H1 (cell line): ENCODE measurements at regions not wholly inside any gene's neighbourhood (a gene's known extent, or its start where the extent isn't known, plus 50 kb on each side); places are given as distances from the start of the nearest gene placed in this dataset.

ENCODE experiments used
- CTCF ChIA-PET: fragments of 300-600 bp; sonication (Branson Sonifier 250); formaldehyde crosslinking; loops from one replicate; lab custom pipeline; 2021; ENCODE audit not compliant: partially characterized antibody; lab: Charles Lee
- POLR2A ChIA-PET: fragments of 300-600 bp; sonication (Branson Sonifier 250); formaldehyde crosslinking; loops from one replicate; lab custom pipeline; 2021; ENCODE audit warnings: inconsistent platforms; ENCODE audit not compliant: partially characterized antibody; lab: Charles Lee
- DNase-seq, 2 experiments: peaks; one replicate each; pipeline versions ENCODE4 v3.0.0 to v3.0.0-alpha.2; 2010 to 2022; ENCODE audit warnings: low spot score in 2 of 2, low read depth in 1 of 2, mixed read lengths in 1 of 2
- FAIRE-seq: peaks from 2 replicates; lab custom pipeline; 2011; peaks lifted over from hg19 to GRCh38; lab: Jason Lieb, UNC
- H2AFZ ChIP-seq: 2 replicates; pipeline ENCODE4 v1.8.1; 2012; ENCODE audit warnings: low read length, inconsistent platforms
- H2AK5ac ChIP-seq: 2 replicates; pipeline ENCODE4 v1.6.1; 2013; ENCODE audit warnings: low read depth, low read length
- H2BK120ac ChIP-seq: replicated peaks from 2 replicates; pipeline ENCODE3; 2013; ENCODE audit warnings: low read depth, low read length, inconsistent platforms
- H2BK12ac ChIP-seq: 2 replicates; pipeline ENCODE4 v1.6.1; 2013; ENCODE audit warnings: low read depth, low read length
- H2BK15ac ChIP-seq: 2 replicates; pipeline ENCODE4 v1.6.1; 2013; ENCODE audit warnings: low read length
- H2BK20ac ChIP-seq: 2 replicates; pipeline ENCODE4 v1.6.1; 2013; ENCODE audit warnings: low read length
- H2BK5ac ChIP-seq: 2 replicates; pipeline ENCODE4 v1.6.1; 2013; ENCODE audit warnings: low read depth, low read length
- H3K14ac ChIP-seq: 2 replicates; pipeline ENCODE4 v1.6.1; 2013; ENCODE audit warnings: inconsistent platforms; ENCODE audit not compliant: insufficient read length
- H3K18ac ChIP-seq: 2 replicates; pipeline ENCODE4 v1.6.1; 2013; ENCODE audit warnings: low read length; ENCODE audit errors: extremely low read depth
- H3K23ac ChIP-seq: 2 replicates; pipeline ENCODE4 v1.6.1; 2013; ENCODE audit warnings: inconsistent platforms; ENCODE audit not compliant: insufficient read length
- H3K23me2 ChIP-seq: 2 replicates; pipeline ENCODE4 v1.6.1; 2013; ENCODE audit warnings: low read depth, low read length
- H3K27ac ChIP-seq: 2 replicates; pipeline ENCODE4 v1.6.1; 2011; ENCODE audit warnings: low read depth, low read length, inconsistent platforms
- H3K27me3 ChIP-seq, 4 experiments: replicated peaks in 1 of 4; 1 replicate in 1 of 4; 2 replicates in 3 of 4; pipeline versions ENCODE4 v1.6.1 to v1.8.1; 2011 to 2013; ENCODE audit warnings: low read length in 3 of 4, mild to moderate bottlenecking in 3 of 4, inconsistent platforms in 2 of 4, mixed read lengths in 2 of 4, moderate library complexity in 1 of 4; ENCODE audit not compliant: control insufficient read depth in 3 of 4, insufficient read depth in 3 of 4; ENCODE audit errors: extremely low read depth in 1 of 4
- H3K36me3 ChIP-seq, 4 experiments: 2 replicates each; pipeline versions ENCODE4 v1.6.1 to v1.8.1; 2011 to 2013; ENCODE audit warnings: mild to moderate bottlenecking in 4 of 4, low read length in 3 of 4, moderate library complexity in 2 of 4, control low read depth in 1 of 4, inconsistent platforms in 1 of 4; ENCODE audit not compliant: insufficient read depth in 4 of 4, control insufficient read depth in 2 of 4
- H3K4ac ChIP-seq: replicated peaks from 2 replicates; pipeline ENCODE3; 2013; ENCODE audit warnings: low read length, low read depth, mixed read lengths, inconsistent platforms; ENCODE audit not compliant: insufficient read length
- H3K4me1 ChIP-seq, 4 experiments: replicated peaks in 1 of 4; 1 replicate in 1 of 4; 2 replicates in 3 of 4; pipeline versions ENCODE4 v1.6.1 to v1.8.1; 2011 to 2013; ENCODE audit warnings: low read length in 3 of 4, inconsistent platforms in 2 of 4, mixed read lengths in 1 of 4; ENCODE audit not compliant: insufficient read depth in 4 of 4, control insufficient read depth in 3 of 4
- H3K4me2 ChIP-seq, 2 experiments: 2 replicates each; pipeline versions ENCODE4 v1.6.1 to v1.8.1; 2011 to 2013; ENCODE audit warnings: low read depth in 2 of 2, low read length in 2 of 2, control low read depth in 1 of 2, inconsistent platforms in 1 of 2, mild to moderate bottlenecking in 1 of 2; ENCODE audit not compliant: insufficient read depth in 1 of 2
- H3K4me3 ChIP-seq, 4 experiments: fragments of 200-600, 300-600 bp in 1 of 4; sonication (generic), shearing (Covaris generic), sonication (Bioruptor Twin) in 1 of 4; 2 replicates each; pipeline versions ENCODE4 v1.5.1 to v1.8.1; 2011 to 2016; ENCODE audit warnings: low read length in 4 of 4, low read depth in 3 of 4, control low read depth in 2 of 4, inconsistent platforms in 2 of 4, mild to moderate bottlenecking in 2 of 4, mixed read lengths in 1 of 4, moderate library complexity in 1 of 4; ENCODE audit not compliant: insufficient read depth in 2 of 4; ENCODE audit errors: extremely low read depth in 1 of 4
- H3K56ac ChIP-seq: replicated peaks from 2 replicates; pipeline ENCODE3; 2013; ENCODE audit warnings: low read depth, mild to moderate bottlenecking, mixed read lengths, low read length, inconsistent platforms; ENCODE audit not compliant: insufficient read length
- H3K79me1 ChIP-seq: 2 replicates; pipeline ENCODE4 v1.6.1; 2013; ENCODE audit warnings: low read depth, low read length, control low read depth
- H3K79me2 ChIP-seq, 2 experiments: 2 replicates each; pipeline versions ENCODE4 v1.6.1 to v1.8.1; 2012 to 2013; ENCODE audit warnings: low read length in 2 of 2, mild to moderate bottlenecking in 2 of 2, inconsistent platforms in 1 of 2; ENCODE audit not compliant: insufficient read depth in 2 of 2, control insufficient read depth in 1 of 2
- H3K9ac ChIP-seq, 4 experiments: replicated peaks in 1 of 4; 1 replicate in 1 of 4; 2 replicates in 3 of 4; pipeline versions ENCODE4 v1.6.1 to v1.8.1; 2011 to 2013; ENCODE audit warnings: low read depth in 3 of 4, low read length in 3 of 4, control low read depth in 2 of 4, mild to moderate bottlenecking in 2 of 4, moderate library complexity in 2 of 4, inconsistent platforms in 1 of 4; ENCODE audit errors: extremely low read depth in 1 of 4
- H3K9me3 ChIP-seq, 2 experiments: 2 replicates each; pipeline versions ENCODE4 v1.6.1 to v1.8.1; 2012 to 2013; ENCODE audit warnings: mild to moderate bottlenecking in 2 of 2, moderate library complexity in 2 of 2, control low read depth in 1 of 2, inconsistent platforms in 1 of 2, low read depth in 1 of 2, low read length in 1 of 2, mixed read lengths in 1 of 2; ENCODE audit not compliant: insufficient read depth in 2 of 2
- H4K20me1 ChIP-seq, 2 experiments: replicated peaks in 1 of 2; 2 replicates each; pipeline versions ENCODE3 to v1.8.1; 2011 to 2013; ENCODE audit warnings: inconsistent platforms in 2 of 2, low read length in 2 of 2, mild to moderate bottlenecking in 1 of 2; ENCODE audit not compliant: insufficient read depth in 2 of 2, control insufficient read depth in 1 of 2
- H4K5ac ChIP-seq: 2 replicates; pipeline ENCODE4 v1.6.1; 2013; ENCODE audit warnings: low read length, low read depth, mixed read lengths, inconsistent platforms; ENCODE audit not compliant: insufficient read length
- H4K8ac ChIP-seq: 2 replicates; pipeline ENCODE4 v1.8.0; 2013; ENCODE audit warnings: mild to moderate bottlenecking, moderate library complexity, low read length, inconsistent platforms; ENCODE audit not compliant: insufficient read depth; ENCODE audit errors: extremely low read depth
- H4K91ac ChIP-seq: replicated peaks from 2 replicates; pipeline ENCODE3; 2013; ENCODE audit warnings: low read length, mixed read lengths, inconsistent platforms; ENCODE audit not compliant: insufficient read length
- ATF3 ChIP-seq: IDR thresholded peaks from 2 replicates; pipeline ENCODE4 v1.6.1; 2011; ENCODE audit warnings: low read depth, mild to moderate bottlenecking, low read length; ENCODE audit not compliant: insufficient read depth
- BACH1 ChIP-seq: IDR thresholded peaks from 2 replicates; pipeline ENCODE4 v1.6.1; 2012; ENCODE audit warnings: low read length, improper control_type of control experiment
- BRCA1 ChIP-seq: IDR thresholded peaks from 2 replicates; pipeline ENCODE4 v1.6.1; 2012; ENCODE audit warnings: low read depth, low read length, improper control_type of control experiment
- KDM5A ChIP-seq: fragments of 200-600 bp; IDR thresholded peaks from 2 replicates; pipeline ENCODE4 v1.7.1; 2012; ENCODE audit warnings: mild to moderate bottlenecking, low read length, inconsistent platforms, mixed read lengths
- MAFK ChIP-seq: IDR thresholded peaks from 2 replicates; pipeline ENCODE4 v1.6.1; 2012; ENCODE audit warnings: low read depth, mild to moderate bottlenecking, improper control_type of control experiment, low read length
- POLR2AphosphoS5 ChIP-seq: IDR thresholded peaks from 2 replicates; pipeline ENCODE4 v1.6.1; 2011; ENCODE audit warnings: low read depth, low read length
- SIRT6 ChIP-seq: IDR thresholded peaks from one replicate; pipeline ENCODE4 v1.7.1; 2012; ENCODE audit warnings: low read length, inconsistent platforms
- SP1 ChIP-seq: IDR thresholded peaks from 2 replicates; pipeline ENCODE4 v1.6.1; 2011; ENCODE audit warnings: low read depth, low read length
- SP2 ChIP-seq: IDR thresholded peaks from 2 replicates; pipeline ENCODE4 v1.6.1; 2012; ENCODE audit warnings: mild to moderate bottlenecking, low read length, inconsistent platforms
- SRF ChIP-seq: IDR thresholded peaks from 2 replicates; pipeline ENCODE4 v1.6.1; 2011; ENCODE audit warnings: mild to moderate bottlenecking, low read depth, low read length, moderate library complexity
- TAF7 ChIP-seq: optimal IDR thresholded peaks from 2 replicates; pipeline ENCODE3; 2011; ENCODE audit warnings: low read depth, mild to moderate bottlenecking, inconsistent platforms, low read length, moderate library complexity, borderline replicate concordance
- TCF12 ChIP-seq: IDR thresholded peaks from 2 replicates; pipeline ENCODE4 v1.6.1; 2011; ENCODE audit warnings: low read depth, mild to moderate bottlenecking, low read length
- USF2 ChIP-seq: IDR thresholded peaks from 2 replicates; pipeline ENCODE4 v1.6.1; 2011; ENCODE audit warnings: low read length, improper control_type of control experiment
- ZNF274 ChIP-seq: IDR thresholded peaks from 2 replicates; pipeline ENCODE4 v1.7.0; 2012; ENCODE audit warnings: low read length, borderline replicate concordance; ENCODE audit errors: extremely low read depth
- WGBS, 2 experiments: shearing (Covaris generic) in 1 of 2; methylation state at CpG; one replicate each; pipeline versions ENCODE4 v1.1.6 to v1.1.7; 2013 to 2015; ENCODE audit warnings: low lambda C conversion rate in 2 of 2, mixed read lengths in 2 of 2, inconsistent platforms in 1 of 2, low coverage in 1 of 2, missing lambda C conversion rate in 1 of 2; ENCODE audit not compliant: insufficient replicate concordance in 2 of 2, insufficient coverage in 1 of 2, insufficient read length in 1 of 2; ENCODE audit errors: extremely low coverage in 1 of 2, missing lambda C conversion rate in 1 of 2; 5-methylcytosine and 5-hydroxymethylcytosine counted together

- no peaks in the 10 kb centered on the region for H3K36me3 ChIP-seq
- no peaks in the 10 kb centered on the region for H3K79me2 ChIP-seq
- no peak overlapping the region for H3K27ac ChIP-seq
- no peaks in the 10 kb centered on the region for H3K9me3 ChIP-seq
- no peak for DNase-seq
- H3K4me2 ChIP-seq = no peak overlapping the region
- H2BK20ac ChIP-seq = no peak overlapping the region
- no peaks in the 10 kb centered on the region for H3K27me3 ChIP-seq
- H3K23me2 ChIP-seq = no peaks in the 10 kb centered on the region; the same call in 1 of the 2 replicates
- no peak overlapping the region for H3K18ac ChIP-seq
- H3K4ac ChIP-seq = no peak overlapping the region
- H3K4me3 ChIP-seq = no peak overlapping the region
- no peak overlapping the region for H2AFZ ChIP-seq
- H3K23ac ChIP-seq = no peak overlapping the region
- H3K56ac ChIP-seq = no peak overlapping the region
- no peak overlapping the region for H2BK120ac ChIP-seq
- H3K4me1 ChIP-seq = peaks cover 4 to 32% (median 17%) of the 10 kb centered on the region in 4 experiments
- no peak overlapping the region for H4K5ac ChIP-seq
- no peak overlapping the region for H2AK5ac ChIP-seq
- 90% methylated on average over 6 of the region's 6 CpGs; no CpG with 5 or more reads in 1 of the 2 experiments for WGBS, 2 experiments
- ChIA-PET POLR2A (interaction anchor here (1.1 kb wide), 1 partner anchor 11 kb away, joined by 4 read pairs; no protein-coding TSS in a partner anchor), CTCF (interaction anchor here (1.2 to 1.6 kb wide), 6 partner anchors 12 to 120 kb away, joined by 3 to 5 read pairs (median 4); no protein-coding TSS in a partner anchor)
- H3K79me1 ChIP-seq = no peaks in the 10 kb centered on the region
- H4K20me1 ChIP-seq = no peaks in the 10 kb centered on the region
- H2BK5ac ChIP-seq = no peak overlapping the region
- H2BK15ac ChIP-seq = no peak overlapping the region
- no peak overlapping the region for H3K9ac ChIP-seq
- no peak for FAIRE-seq
- no peak overlapping the region for H4K91ac ChIP-seq
- no peak overlapping the region for H2BK12ac ChIP-seq
- H4K8ac ChIP-seq = no peak overlapping the region
- no peak overlapping the region for H3K14ac ChIP-seq
- TF ChIP-seq SRF (no peak), BACH1 (no peak), USF2 (no peak), ZNF274 (no peak), MAFK (no peak), BRCA1 (no peak), KDM5A (no peak), SIRT6 (no peak), ATF3 (no peak), TCF12 (no peak), SP2 (no peak), SP1 (no peak), POLR2AphosphoS5 (no peak), TAF7 (no peak)
Measured at GRCh38 chr3:127427156-127427555, 139.3 kb upstream of the PRR20G start.
